COLO668 (cell line): ENCODE measurements at regions not wholly inside any gene's neighbourhood (a gene's known extent, or its start where the extent isn't known, plus 50 kb on each side); places are given as distances from the start of the nearest gene placed in this dataset.
"Not testable (repeated sequence)": the region's sequence is repeated elsewhere in the genome, so short reads cannot be mapped to it uniquely, and the experiment has no call there.

ENCODE experiments used
- DNase-seq: peaks from one replicate; lab custom pipeline; 2025; ENCODE audit not compliant: unreplicated experiment; lab: John Stamatoyannopoulos, UW

- no peak for DNase-seq
Measured at GRCh38 chr2:39998617-39999016, 219.6 kb upstream of the THUMPD2 start.

GRCh38 chr2:39996653-39997080 is 217.6 kb upstream of the THUMPD2 start:
- DNase-seq: no peak

- DNase-seq: no peak
Measured at GRCh38 chr2:39995005-39995737, 216.1 kb upstream of the THUMPD2 start.

- no peak for DNase-seq
Measured at GRCh38 chr2:39994151-39994550, 215.1 kb upstream of the THUMPD2 start.

- no peak for DNase-seq
Measured at GRCh38 chr2:39991298-39991697, 212.2 kb upstream of the THUMPD2 start.

GRCh38 chr2:39990335-39990900 is 211.4 kb upstream of the THUMPD2 start:
- no peak for DNase-seq

- no peak for DNase-seq
Measured at GRCh38 chr2:39989888-39990287, 210.8 kb upstream of the THUMPD2 start.

- DNase-seq: no peak
Measured at GRCh38 chr2:39981883-39982311, 202.8 kb upstream of the THUMPD2 start.

- no peak for DNase-seq
Measured at GRCh38 chr2:39975476-39976020, 196.5 kb upstream of the THUMPD2 start.

- DNase-seq: no peak
Measured at GRCh38 chr2:39968037-39968436, 189.0 kb upstream of the THUMPD2 start.

- not testable (repeated sequence) for DNase-seq
Measured at GRCh38 chr2:39960681-39961080, 181.6 kb upstream of the THUMPD2 start.

- no peak for DNase-seq
Measured at GRCh38 chr2:39954346-39954745, 175.3 kb upstream of the THUMPD2 start.

GRCh38 chr2:39949131-39949530 is 170.1 kb upstream of the THUMPD2 start:
- DNase-seq: no peak

- no peak for DNase-seq
Measured at GRCh38 chr2:39948016-39948719, 169.1 kb upstream of the THUMPD2 start.

- DNase-seq: no peak
Measured at GRCh38 chr2:39947294-39948015, 168.4 kb upstream of the THUMPD2 start.

GRCh38 chr2:39942950-39943349 is 163.9 kb upstream of the THUMPD2 start:
- no peak for DNase-seq

GRCh38 chr2:39938035-39938835 is 159.2 kb upstream of the THUMPD2 start:
- DNase-seq: no peak

GRCh38 chr2:39937621-39938020 is 158.6 kb upstream of the THUMPD2 start:
- DNase-seq: no peak

GRCh38 chr2:39934851-39935250 is 155.8 kb upstream of the THUMPD2 start:
- DNase-seq: no peak

GRCh38 chr2:39933196-39933595 is 154.1 kb upstream of the THUMPD2 start:
- DNase-seq: no peak
